ENCODE measurements at regions not wholly inside any gene's neighbourhood (a gene's known extent, or its start where the extent isn't known, plus 50 kb on each side); places are given as distances from the start of the nearest gene placed in this dataset.

- TF ChIP-seq POLR2AphosphoS5 (IDR thresholded peaks at IDR 0.05) (no peak), CTCF (IDR thresholded peaks at IDR 0.05; ENCODE audit: poor library complexity, severe bottlenecking) (no peak), EP300 (conservative IDR thresholded peaks at IDR 0.05; ENCODE audit: poor library complexity, severe bottlenecking) (no peak), EZH2 (IDR thresholded peaks at IDR 0.05; ENCODE audit: borderline replicate concordance, insufficient read depth, low read length, poor library complexity, severe bottlenecking) (no peak), MXI1 (conservative IDR thresholded peaks at IDR 0.05; ENCODE audit: poor library complexity, severe bottlenecking) (no peak), TAF1 (IDR thresholded peaks at IDR 0.05; ENCODE audit: low read depth) (no peak), SMC3 (conservative IDR thresholded peaks at IDR 0.05; ENCODE audit: poor library complexity) (no peak), REST (IDR thresholded peaks at IDR 0.05; ENCODE audit: borderline replicate concordance) (no peak), RAD21 (conservative IDR thresholded peaks at IDR 0.05) (no peak)
Measured at GRCh38 chr15:35671197-35671596, 125.2 kb upstream of the DPH6 start.

All from neural cell (in vitro differentiated cells).